Activated T-helper 9 cell treated with anti-CD3 and anti-CD28 coated beads, Interleukin-2, amount 50 U/mL, for 16 hours (primary cell): ENCODE measurements at regions not wholly inside any gene's neighbourhood (a gene's known extent, or its start where the extent isn't known, plus 50 kb on each side); places are given as distances from the start of the nearest gene placed in this dataset.
"Not testable (repeated sequence)": the region's sequence is repeated elsewhere in the genome, so short reads cannot be mapped to it uniquely, and the experiment has no call there.

ENCODE experiments used
- DNase-seq: peaks from one replicate; pipeline ENCODE4 v3.0.0-alpha.2; 2020; ENCODE audit warnings: low read depth

- no peak for DNase-seq
Observed at GRCh38 chr10:3340127-3340730, 167.6 kb upstream of the PITRM1 start.

GRCh38 chr10:3339531-3339950, 167.0 kb upstream of the PITRM1 start:
- no peak for DNase-seq

DNA sequence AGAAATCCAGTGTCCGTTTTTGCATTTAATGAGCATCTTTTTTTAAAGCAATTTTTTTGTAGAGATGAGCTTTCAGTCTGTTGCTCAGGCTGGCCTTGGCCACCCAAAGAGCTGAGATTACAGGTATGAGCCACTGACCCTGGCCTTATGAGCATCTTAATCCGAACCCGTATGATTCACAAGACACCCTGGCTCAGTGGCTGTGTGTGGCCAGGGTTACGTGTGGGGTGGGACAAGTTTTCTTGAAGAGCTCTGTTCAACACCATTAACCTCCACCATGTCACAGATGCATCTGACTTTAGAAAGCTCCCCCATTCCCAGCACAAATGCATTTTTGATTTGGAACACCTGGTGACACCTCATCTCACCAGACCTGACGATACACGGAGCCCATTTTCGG, 166.5 kb upstream of the PITRM1 start:
- DNase-seq: no peak

DNA sequence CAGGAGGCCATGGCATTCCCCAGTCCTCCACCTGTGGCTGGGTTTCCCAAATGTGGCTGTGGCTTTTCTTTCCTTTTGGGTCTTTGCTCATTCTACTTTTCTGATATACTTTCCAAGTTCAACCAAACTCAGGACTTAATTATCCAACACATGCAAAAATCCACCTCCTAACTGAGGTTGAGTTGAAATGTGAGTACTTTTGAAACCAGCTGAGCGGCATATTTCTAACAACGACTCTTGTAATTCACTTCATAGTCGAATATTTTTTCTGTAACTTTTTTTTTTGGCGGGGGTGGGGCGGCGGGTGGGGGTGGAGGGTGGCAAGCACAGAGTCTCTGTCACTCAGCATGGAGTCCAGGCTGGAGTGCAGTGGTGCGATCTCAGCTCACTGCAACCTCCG, 165.2 kb upstream of the PITRM1 start:
- DNase-seq: no peak

DNA sequence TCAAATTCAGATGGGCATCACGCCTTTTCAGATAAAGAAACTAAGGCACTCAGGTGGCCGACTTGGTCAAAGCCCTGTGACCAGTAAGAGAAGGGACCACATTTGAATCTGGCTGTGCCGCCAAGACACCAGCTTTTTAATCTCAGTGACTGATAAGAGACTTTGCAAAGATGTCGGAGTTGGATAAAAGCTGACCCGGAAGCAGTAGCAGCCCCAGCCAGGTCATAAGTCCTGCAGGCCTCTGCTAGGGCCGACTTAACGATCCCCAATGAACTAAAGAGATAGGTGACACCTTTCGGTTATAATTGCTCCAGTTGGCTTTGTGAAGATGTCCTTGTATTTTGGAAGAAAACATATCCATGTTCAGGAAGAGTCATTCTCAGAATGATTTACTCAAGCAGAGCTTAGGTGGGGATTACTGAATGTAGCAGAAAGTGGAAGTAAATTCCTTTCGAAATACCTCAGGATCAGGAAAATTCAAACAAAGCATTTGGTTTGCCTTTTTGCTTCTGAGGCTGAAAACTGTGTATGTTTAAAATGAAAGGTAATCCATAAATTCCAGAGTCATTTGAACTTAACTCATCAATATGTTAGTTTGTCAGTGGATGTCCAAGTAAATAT, 164.2 kb upstream of the PITRM1 start:
- DNase-seq: no peak

DNA sequence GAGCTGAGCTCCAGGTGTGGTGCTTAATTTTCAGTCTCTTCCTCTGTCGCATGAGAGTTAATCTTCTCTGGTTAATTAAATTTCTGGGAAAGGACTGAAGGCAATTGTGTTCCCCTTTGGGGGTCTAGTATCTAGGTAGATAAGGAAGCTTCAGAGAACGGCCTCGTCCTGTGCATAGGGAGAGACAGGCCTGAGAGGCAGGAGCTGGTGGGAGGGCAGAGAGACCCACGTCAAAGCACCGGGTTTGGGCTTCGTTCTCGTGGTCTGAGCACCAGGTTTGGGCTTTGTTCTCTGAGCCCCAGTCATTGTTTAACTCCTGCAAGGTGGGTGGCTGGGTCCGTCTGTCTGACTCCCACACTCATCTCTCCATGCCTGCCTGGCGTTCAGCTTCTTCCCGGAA, 160.8 kb upstream of the PITRM1 start:
- no peak for DNase-seq

DNA sequence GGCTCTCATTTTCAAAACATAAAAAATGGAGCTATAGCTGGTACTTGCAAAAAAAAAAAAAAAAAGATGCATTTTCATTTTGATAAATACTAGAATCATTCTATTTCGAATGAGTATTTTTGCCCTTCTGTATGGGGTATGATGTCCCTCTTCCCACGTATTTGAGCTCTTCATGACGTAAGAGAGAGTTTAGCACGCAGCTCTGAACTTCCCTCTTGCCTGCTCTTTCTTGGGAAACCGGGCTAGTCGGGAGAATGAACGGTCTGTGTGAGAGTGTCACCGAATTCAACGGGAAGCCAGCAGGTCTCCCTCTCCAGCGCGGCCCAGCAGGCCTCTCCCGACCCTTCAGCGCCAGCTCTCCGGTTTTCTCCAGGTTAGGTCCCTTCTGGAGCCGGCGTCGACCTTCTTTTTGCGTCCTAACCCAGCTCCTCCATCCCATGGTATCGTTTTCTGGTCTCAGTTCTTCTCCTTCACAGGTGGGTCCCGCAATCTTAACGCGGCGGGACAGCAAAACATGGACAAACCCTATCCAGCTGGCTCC, 159.2 kb upstream of the PITRM1 start:
- DNase-seq: no peak

DNA sequence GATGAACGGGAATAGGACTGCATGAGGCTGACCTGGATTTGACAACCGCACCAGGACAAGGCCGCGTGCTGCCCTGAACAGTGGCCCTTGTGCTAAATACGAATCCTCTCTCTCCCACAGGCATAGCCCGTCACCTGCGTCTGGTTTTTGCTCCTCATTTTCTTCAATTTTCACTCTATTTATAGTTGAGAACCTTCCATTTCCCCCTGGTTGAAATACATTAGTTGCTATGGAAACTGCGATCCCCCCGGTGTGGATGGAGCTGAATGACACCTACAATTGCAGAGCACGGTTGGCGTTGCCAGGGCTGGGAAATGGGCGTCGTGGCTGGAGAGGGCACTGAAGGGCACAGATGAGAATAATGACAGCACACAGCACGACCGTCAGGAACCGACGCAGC, 158.6 kb upstream of the PITRM1 start:
- no peak for DNase-seq

- DNase-seq: no peak
Observed at GRCh38 chr10:3330663-3331062, 158.1 kb upstream of the PITRM1 start.

GRCh38 chr10:3325954-3326750, 153.6 kb upstream of the PITRM1 start:
- DNase-seq: no peak

- no peak for DNase-seq
Observed at GRCh38 chr10:3324612-3325038, 152.0 kb upstream of the PITRM1 start.

GRCh38 chr10:3323865-3324498, 151.4 kb upstream of the PITRM1 start:
- no peak for DNase-seq

- DNase-seq: no peak
Observed at GRCh38 chr10:3321123-3321522, 148.5 kb upstream of the PITRM1 start.

DNA sequence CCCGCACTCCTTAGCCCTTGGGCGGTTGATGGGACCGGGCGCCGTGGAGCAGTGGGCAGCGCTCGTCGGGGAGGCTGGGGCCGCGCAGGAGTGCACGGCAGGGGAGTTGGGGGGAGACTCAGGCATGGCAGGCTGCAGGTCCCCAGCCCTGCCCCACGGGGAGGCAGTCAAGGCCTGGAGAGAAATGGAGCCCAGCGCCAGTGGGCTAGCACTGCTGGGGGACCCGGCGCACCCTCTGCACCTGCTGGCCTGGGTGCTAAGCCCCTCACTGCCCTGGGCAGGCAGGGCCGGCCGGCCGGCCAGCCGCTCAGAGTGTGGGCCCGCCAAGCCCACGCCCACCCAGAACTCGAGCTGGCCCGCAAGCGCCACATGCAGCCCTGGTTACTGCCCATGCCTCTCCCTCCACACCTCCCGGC, 147.2 kb upstream of the PITRM1 start:
- DNase-seq: no peak

GRCh38 chr10:3318480-3318807, 145.9 kb upstream of the PITRM1 start:
- DNase-seq: not testable (repeated sequence)

DNA sequence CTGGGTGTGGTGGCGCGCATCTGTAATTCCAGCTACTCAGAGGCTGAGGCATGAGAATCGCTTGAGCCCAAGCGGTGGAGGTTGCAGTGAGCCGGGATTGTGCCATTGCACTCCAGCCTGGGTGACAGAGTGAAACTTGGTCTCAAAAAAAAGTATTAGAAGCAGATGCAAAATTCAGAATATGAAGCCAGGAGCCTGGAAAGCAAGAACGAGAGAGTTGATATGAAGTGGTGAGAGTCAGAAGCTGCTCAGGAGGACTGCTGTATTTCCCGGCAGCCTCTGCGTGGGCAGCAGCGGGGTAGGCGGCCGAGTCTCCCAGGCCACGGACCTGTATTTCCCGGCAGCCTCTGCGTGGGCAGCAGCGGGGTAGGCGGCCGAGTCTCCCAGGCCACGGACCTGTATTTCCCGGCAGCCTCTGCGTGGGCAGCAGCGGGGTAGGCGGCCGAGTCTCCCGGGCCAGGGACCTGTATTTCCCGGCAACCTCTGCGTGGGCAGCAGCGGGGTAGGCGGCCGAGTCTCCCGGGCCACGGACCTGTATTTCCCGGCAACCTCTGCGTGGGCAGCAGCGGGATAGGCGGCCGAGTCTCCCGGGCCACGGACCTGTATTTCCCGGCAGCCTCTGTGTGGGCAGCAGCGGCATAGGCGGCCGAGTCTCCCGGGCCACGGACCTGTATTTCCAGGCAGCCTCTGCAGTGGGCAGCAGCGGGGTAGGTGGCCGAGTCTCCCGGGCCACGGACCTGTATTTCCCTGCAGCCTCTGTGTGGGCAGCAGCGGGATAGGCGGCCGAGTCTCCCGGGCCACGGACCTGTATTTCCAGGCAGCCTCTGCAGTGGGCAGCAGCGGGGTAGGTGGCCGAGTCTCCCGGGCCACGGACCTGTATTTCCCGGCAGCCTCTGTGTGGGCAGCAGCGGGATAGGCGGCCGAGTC, 145.2 kb upstream of the PITRM1 start:
- DNase-seq: not testable (repeated sequence)

DNA sequence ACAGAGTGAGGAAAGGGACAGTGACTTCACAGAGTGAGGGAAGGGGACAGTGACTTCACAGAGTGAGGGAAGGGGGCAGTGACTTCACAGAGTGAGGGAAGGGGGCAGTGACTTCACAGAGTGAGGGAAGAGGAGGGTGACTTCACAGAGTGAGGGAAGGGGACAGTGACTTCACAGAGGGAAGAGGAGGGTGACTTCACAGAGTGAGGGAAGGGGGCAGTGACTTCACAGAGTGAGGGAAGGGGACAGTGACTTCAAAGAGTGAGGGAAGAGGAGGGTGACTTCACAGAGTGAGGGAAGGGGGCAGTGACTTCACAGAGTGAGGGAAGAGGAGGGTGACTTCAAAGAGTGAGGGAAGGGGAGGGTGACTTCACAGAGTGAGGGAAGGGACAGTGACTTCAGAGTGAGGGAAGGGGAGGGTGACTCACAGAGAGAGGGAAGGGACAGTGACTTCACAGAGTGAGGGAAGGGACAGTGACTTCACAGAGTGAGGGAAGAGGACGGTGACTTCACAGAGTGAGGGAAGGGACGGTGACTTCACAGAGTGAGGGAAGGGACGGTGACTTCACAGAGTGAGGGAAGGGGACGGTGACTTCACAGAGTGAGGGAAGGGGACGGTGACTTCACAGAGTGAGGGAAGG, 142.0 kb upstream of the PITRM1 start:
- DNase-seq: not testable (repeated sequence)

DNA sequence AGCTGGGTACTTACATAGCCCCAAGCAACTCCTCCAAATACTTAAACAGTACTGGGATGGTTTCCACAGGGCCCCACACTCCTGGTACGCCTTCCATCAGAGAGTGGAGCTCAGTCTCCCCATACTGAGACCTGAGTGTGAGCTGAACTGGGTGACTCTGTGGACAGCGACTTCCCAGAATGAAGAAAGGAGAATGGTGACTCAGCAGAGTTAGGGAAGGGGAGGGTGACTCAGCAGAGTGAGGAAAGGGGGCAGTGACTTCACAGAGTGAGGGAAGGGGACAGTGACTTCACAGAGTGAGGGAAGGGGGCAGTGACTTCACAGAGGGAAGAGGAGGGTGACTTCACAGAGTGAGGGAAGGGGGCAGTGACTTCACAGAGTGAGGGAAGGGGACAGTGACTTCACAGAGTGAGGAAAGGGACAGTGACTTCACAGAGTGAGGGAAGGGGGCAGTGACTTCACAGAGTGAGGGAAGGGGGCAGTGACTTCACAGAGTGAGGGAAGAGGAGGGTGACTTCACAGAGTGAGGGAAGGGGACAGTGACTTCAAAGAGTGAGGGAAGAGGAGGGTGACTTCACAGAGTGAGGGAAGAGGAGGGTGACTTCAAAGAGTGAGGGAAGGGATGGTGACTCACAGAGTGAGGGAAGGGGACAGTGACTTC, 141.3 kb upstream of the PITRM1 start:
- not testable (repeated sequence) for DNase-seq

DNA sequence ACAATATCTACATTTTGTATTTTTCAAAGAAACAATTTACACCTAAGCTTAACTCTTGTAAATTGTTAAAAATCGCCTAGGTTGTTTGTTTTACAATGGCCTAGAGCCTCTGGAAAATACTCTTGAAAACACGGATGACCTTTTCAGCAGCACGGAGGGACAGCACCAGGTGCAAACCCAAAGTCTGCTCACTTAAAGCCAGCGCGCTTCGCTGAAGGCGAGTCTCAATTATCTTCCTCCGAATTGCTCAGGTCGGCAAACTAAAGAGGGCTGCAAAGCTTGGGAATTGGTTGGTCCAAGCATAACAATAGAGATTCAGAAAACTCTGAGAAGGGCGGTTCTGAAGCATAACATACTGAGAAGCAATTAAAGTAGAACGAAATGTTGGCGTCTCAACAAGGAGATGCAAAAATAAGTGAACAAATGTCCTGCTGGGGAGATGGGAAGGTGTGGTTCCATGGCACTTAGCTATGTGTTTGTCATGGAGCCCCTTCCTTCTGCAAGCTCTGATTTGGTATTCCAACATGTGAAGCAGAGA, 139.9 kb upstream of the PITRM1 start:
- DNase-seq: no peak
